ENCODE measurements at regions not wholly inside any gene's neighbourhood (a gene's known extent, or its start where the extent isn't known, plus 50 kb on each side); places are given as distances from the start of the nearest gene placed in this dataset.
A peak's percentile ranks its signal among the peaks of the same experiment; 100 is the strongest.

- Histone ChIP-seq H3K4me2 (no peak overlapping the region), H3K79me2 (ENCODE audit: insufficient read depth, low read depth) (no peaks in the 10 kb centered on the region), H3K4me3 (IDR thresholded peaks at IDR 0.05; ENCODE audit: insufficient read depth, low read depth, low read length) (no peak overlapping the region), H3K9ac (no peak overlapping the region), H3K36me3 (ENCODE audit: insufficient read depth) (no peaks in the 10 kb centered on the region), H3K27me3 (ENCODE audit: insufficient read depth, low read depth) (no peaks in the 10 kb centered on the region), H3K27ac (no peak overlapping the region), H4K20me1 (ENCODE audit: insufficient read depth) (no peaks in the 10 kb centered on the region), H2AFZ (ENCODE audit: low read depth) (no peak overlapping the region), H3K4me1 (ENCODE audit: low read depth, poor library complexity, severe bottlenecking) (peaks cover 32% of the 10 kb centered on the region)
- no peak for TF ChIP-seq CTCF (conservative IDR thresholded peaks at IDR 0.05; ENCODE audit: low read depth, low read length)
These were observed 58.1 kb upstream of the NCK2 start for GRCh38 chr2:105686588-105686987.

- H3K36me3 ChIP-seq (ENCODE audit: insufficient read depth): no peaks in the 10 kb centered on the region
- H3K4me2 ChIP-seq: no peak overlapping the region
- H3K27ac ChIP-seq: no peak overlapping the region
These were observed 61.7 kb upstream of the NCK2 start for GRCh38 chr2:105683011-105683492.

GRCh38 chr2:105682401-105682800 is 62.3 kb upstream of the NCK2 start:
- Histone ChIP-seq H3K4me1 (ENCODE audit: low read depth, poor library complexity, severe bottlenecking) (peaks cover 23% of the 10 kb centered on the region), H3K27ac (no peak overlapping the region), H3K4me2 (no peak overlapping the region), H3K9ac (no peak overlapping the region), H4K20me1 (ENCODE audit: insufficient read depth) (no peaks in the 10 kb centered on the region), H3K79me2 (ENCODE audit: insufficient read depth, low read depth) (no peaks in the 10 kb centered on the region), H3K4me3 (IDR thresholded peaks at IDR 0.05; ENCODE audit: insufficient read depth, low read depth, low read length) (no peak overlapping the region), H3K27me3 (ENCODE audit: insufficient read depth, low read depth) (no peaks in the 10 kb centered on the region), H2AFZ (ENCODE audit: low read depth) (no peak overlapping the region), H3K36me3 (ENCODE audit: insufficient read depth) (no peaks in the 10 kb centered on the region)
- no peak for TF ChIP-seq CTCF (conservative IDR thresholded peaks at IDR 0.05; ENCODE audit: low read depth, low read length)

More at GRCh38 chr2:105683011-105683492, 61.7 kb upstream of the NCK2 start:
- no peak overlapping the region for H3K4me3 ChIP-seq (IDR thresholded peaks at IDR 0.05; ENCODE audit: insufficient read depth, low read depth, low read length)
- no peak for TF ChIP-seq CTCF (conservative IDR thresholded peaks at IDR 0.05; ENCODE audit: low read depth, low read length)
- no peaks in the 10 kb centered on the region for H3K79me2 ChIP-seq (ENCODE audit: insufficient read depth, low read depth)
- no peaks in the 10 kb centered on the region for H3K27me3 ChIP-seq (ENCODE audit: insufficient read depth, low read depth)
- H3K4me1 ChIP-seq (ENCODE audit: low read depth, poor library complexity, severe bottlenecking): peaks cover 23% of the 10 kb centered on the region
- H4K20me1 ChIP-seq (ENCODE audit: insufficient read depth): no peaks in the 10 kb centered on the region
- H3K9ac ChIP-seq: no peak overlapping the region
- H2AFZ ChIP-seq (ENCODE audit: low read depth): no peak overlapping the region

GRCh38 chr2:105681927-105682326 is 62.8 kb upstream of the NCK2 start:
- no peak for TF ChIP-seq CTCF (conservative IDR thresholded peaks at IDR 0.05; ENCODE audit: low read depth, low read length)
- Histone ChIP-seq H3K9ac (no peak overlapping the region), H4K20me1 (ENCODE audit: insufficient read depth) (no peaks in the 10 kb centered on the region), H3K4me1 (ENCODE audit: low read depth, poor library complexity, severe bottlenecking) (peaks cover 23% of the 10 kb centered on the region), H2AFZ (ENCODE audit: low read depth) (no peak overlapping the region), H3K27ac (no peak overlapping the region), H3K79me2 (ENCODE audit: insufficient read depth, low read depth) (no peaks in the 10 kb centered on the region), H3K27me3 (ENCODE audit: insufficient read depth, low read depth) (no peaks in the 10 kb centered on the region), H3K4me3 (IDR thresholded peaks at IDR 0.05; ENCODE audit: insufficient read depth, low read depth, low read length) (no peak overlapping the region), H3K4me2 (peak overlapping the region; percentile 30; the same call in 1 of the 2 replicates), H3K36me3 (ENCODE audit: insufficient read depth) (no peaks in the 10 kb centered on the region)
